ENCODE measurements at regions not wholly inside any gene's neighbourhood (a gene's known extent, or its start where the extent isn't known, plus 50 kb on each side); places are given as distances from the start of the nearest gene placed in this dataset.
A peak's percentile ranks its signal among the peaks of the same experiment; 100 is the strongest.

DNA sequence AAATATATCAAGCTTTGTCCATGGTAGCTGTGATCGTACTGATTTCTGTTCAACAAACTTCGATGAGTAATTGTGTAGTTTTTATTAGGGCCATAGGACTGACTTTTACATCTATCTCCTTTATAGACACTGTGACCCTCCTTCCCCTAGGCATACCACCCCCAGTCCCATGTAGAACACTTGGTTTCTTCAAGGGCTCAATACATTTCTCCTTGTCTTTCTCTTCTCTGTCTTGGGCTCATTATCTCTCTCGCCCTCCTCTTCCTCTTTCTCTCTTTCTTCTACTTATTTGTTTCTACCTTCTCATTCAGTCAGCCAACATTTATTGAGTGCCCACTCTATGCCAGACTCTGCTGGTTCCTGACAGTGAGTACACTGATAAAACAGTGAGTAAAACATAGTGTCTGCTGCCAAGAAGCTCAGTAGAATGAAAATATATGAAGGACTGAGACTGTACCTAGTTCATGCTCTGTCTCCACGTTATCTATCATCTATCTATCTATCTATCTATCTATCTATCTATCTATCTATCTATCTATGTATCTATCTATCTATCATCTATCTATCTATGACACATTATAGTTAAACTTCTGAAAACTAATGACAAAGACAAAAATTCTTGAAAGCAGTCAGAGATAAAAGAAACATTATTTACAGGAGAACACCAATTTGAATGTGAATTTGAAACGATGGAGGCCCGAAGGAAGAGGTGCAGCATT, 122.8 kb downstream of the RBMX2 start:
- Histone ChIP-seq H3K56ac (replicated peaks; ENCODE audit: insufficient read length, low read depth, low read length) (no peak overlapping the region), H3K27me3 (replicated peaks in 1 of 4; ENCODE audit: control insufficient read depth in 3 of 4, extremely low read depth in 1 of 4, insufficient read depth in 3 of 4, low read length in 3 of 4) (no peaks in the 10 kb centered on the region), H3K4ac (replicated peaks; ENCODE audit: insufficient read length, low read depth, low read length) (no peak overlapping the region), H3K4me2 (ENCODE audit: insufficient read depth in 1 of 2, low read depth in 2 of 2, low read length in 2 of 2) (peak overlapping the region; percentile 57 to 86; a peak in 2 of 4 replicates), H2AFZ (ENCODE audit: low read length) (no peak overlapping the region), H3K9ac (replicated peaks in 1 of 4; ENCODE audit: extremely low read depth in 1 of 4, low read depth in 3 of 4, low read length in 3 of 4) (no peak overlapping the region), H3K79me2 (ENCODE audit: control insufficient read depth in 1 of 2, insufficient read depth in 2 of 2, low read length in 2 of 2) (no peaks in the 10 kb centered on the region), H2BK12ac (ENCODE audit: low read depth, low read length) (no peak overlapping the region), H4K5ac (ENCODE audit: insufficient read length, low read depth, low read length) (no peak overlapping the region), H3K27ac (ENCODE audit: low read depth, low read length) (no peak overlapping the region), H3K4me3 (ENCODE audit: extremely low read depth in 1 of 4, insufficient read depth in 2 of 4, low read depth in 3 of 4, low read length in 4 of 4) (peak overlapping the region; percentile 50 to 69 (median 56); a peak in 3 of 8 replicates), H2AK5ac (ENCODE audit: low read depth, low read length) (no peak overlapping the region), H2BK15ac (ENCODE audit: low read length) (no peak overlapping the region), H3K9me3 (ENCODE audit: insufficient read depth in 2 of 2, low read depth in 1 of 2, low read length in 1 of 2) (no peaks in the 10 kb centered on the region), H3K14ac (ENCODE audit: insufficient read length) (no peak overlapping the region), H2BK5ac (ENCODE audit: low read depth, low read length) (no peak overlapping the region), H3K4me1 (replicated peaks in 1 of 4; ENCODE audit: control insufficient read depth in 3 of 4, insufficient read depth in 4 of 4, low read length in 3 of 4) (no peaks in the 10 kb centered on the region), H4K20me1 (replicated peaks in 1 of 2; ENCODE audit: control insufficient read depth in 1 of 2, insufficient read depth in 2 of 2, low read length in 2 of 2) (no peaks in the 10 kb centered on the region), H3K36me3 (ENCODE audit: control insufficient read depth in 2 of 4, insufficient read depth in 4 of 4, low read length in 3 of 4) (no peaks in the 10 kb centered on the region), H2BK120ac (replicated peaks; ENCODE audit: low read depth, low read length) (no peak overlapping the region), H3K79me1 (ENCODE audit: low read depth, low read length) (no peaks in the 10 kb centered on the region), H3K23me2 (ENCODE audit: low read depth, low read length) (no peaks in the 10 kb centered on the region), H2BK20ac (ENCODE audit: low read length) (no peak overlapping the region), H3K18ac (ENCODE audit: extremely low read depth, low read length) (no peak overlapping the region), H3K23ac (ENCODE audit: insufficient read length) (no peak overlapping the region), H4K8ac (ENCODE audit: extremely low read depth, insufficient read depth, low read length) (no peak overlapping the region), H4K91ac (replicated peaks; ENCODE audit: insufficient read length, low read length) (no peak overlapping the region)
- 79% methylated on average over 6 of the region's 6 CpGs; no CpG with 5 or more reads in 1 of the 2 experiments for WGBS, 2 experiments (ENCODE audit: extremely low coverage in 1 of 2, insufficient coverage in 1 of 2, insufficient read length in 1 of 2, insufficient replicate concordance in 2 of 2, low coverage in 1 of 2, low lambda C conversion rate in 2 of 2, missing lambda C conversion rate in 1 of 2)
- no peak for DNase-seq (ENCODE audit: low read depth in 1 of 2, low spot score in 2 of 2)
- no peak for FAIRE-seq
- ChIA-PET POLR2A (ENCODE audit: partially characterized antibody) (no interaction called here), CTCF (ENCODE audit: partially characterized antibody) (interaction anchor here (0.5 kb wide), 1 partner anchor 78 kb away, joined by 3 read pairs; no protein-coding TSS in a partner anchor)
- TF ChIP-seq POU5F1 (IDR thresholded peaks at IDR 0.05; ENCODE audit: low read depth, low read length) = no peak
- TF ChIP-seq RAD21 (IDR thresholded peaks at IDR 0.05 in 1 of 2, conservative IDR thresholded peaks at IDR 0.05 in 1 of 2; ENCODE audit: low read depth in 2 of 2, low read length in 2 of 2) = no peak
- TF ChIP-seq, protein P1, sequence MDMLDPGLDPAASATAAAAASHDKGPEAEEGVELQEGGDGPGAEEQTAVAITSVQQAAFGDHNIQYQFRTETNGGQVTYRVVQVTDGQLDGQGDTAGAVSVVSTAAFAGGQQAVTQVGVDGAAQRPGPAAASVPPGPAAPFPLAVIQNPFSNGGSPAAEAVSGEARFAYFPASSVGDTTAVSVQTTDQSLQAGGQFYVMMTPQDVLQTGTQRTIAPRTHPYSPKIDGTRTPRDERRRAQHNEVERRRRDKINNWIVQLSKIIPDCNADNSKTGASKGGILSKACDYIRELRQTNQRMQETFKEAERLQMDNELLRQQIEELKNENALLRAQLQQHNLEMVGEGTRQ (IDR thresholded peaks at IDR 0.05; ENCODE audit: low read length) = no peak
- no peak for TF ChIP-seq RBBP5 (IDR thresholded peaks at IDR 0.05; ENCODE audit: borderline replicate concordance, low read depth, low read length)
- TF ChIP-seq CHD2 (IDR thresholded peaks at IDR 0.05; ENCODE audit: low read length) = no peak
- TF ChIP-seq CREB1 (IDR thresholded peaks at IDR 0.05) = no peak
- TF ChIP-seq YY1 (IDR thresholded peaks at IDR 0.05; ENCODE audit: low read depth, low read length) = no peak
- TF ChIP-seq ASH2L (IDR thresholded peaks at IDR 0.05; ENCODE audit: low read length) = no peak
- no peak for TF ChIP-seq SAP30 (IDR thresholded peaks at IDR 0.05; ENCODE audit: insufficient read depth, insufficient replicate concordance, low read length)
- TF ChIP-seq JUN (IDR thresholded peaks at IDR 0.05; ENCODE audit: low read depth, low read length) = no peak
- TF ChIP-seq, protein P2, sequence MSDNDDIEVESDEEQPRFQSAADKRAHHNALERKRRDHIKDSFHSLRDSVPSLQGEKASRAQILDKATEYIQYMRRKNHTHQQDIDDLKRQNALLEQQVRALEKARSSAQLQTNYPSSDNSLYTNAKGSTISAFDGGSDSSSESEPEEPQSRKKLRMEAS (IDR thresholded peaks at IDR 0.05) = no peak
- no peak for TF ChIP-seq JUND (IDR thresholded peaks at IDR 0.05; ENCODE audit: low read length)
